ENCODE measurements at regions not wholly inside any gene's neighbourhood (a gene's known extent, or its start where the extent isn't known, plus 50 kb on each side); places are given as distances from the start of the nearest gene placed in this dataset.

GRCh38 chr5:134063188-134063820 is 51.2 kb upstream of the TCF7 start:
- no peak overlapping the region for H3K4me3 ChIP-seq (ENCODE audit: low read length in 2 of 2)
- peaks cover 7 to 35% of the 10 kb centered on the region in 2 donors for H3K36me3 ChIP-seq (ENCODE audit: control insufficient read depth in 2 of 2, insufficient read depth in 2 of 2, low read length in 1 of 2)
- peaks cover 11 to 44% of the 10 kb centered on the region in 2 donors for H3K4me1 ChIP-seq (ENCODE audit: control insufficient read depth in 2 of 2, insufficient read depth in 2 of 2, low read length in 2 of 2)
- no peak for DNase-seq (ENCODE audit: low read depth in 6 of 9, low spot score in 9 of 9)
- WGBS: 97% methylated on average over 3 of the region's 3 CpGs
- H3K9me3 ChIP-seq (ENCODE audit: control insufficient read depth in 2 of 2, insufficient read depth in 1 of 2, low read length in 1 of 2): peaks cover 0 to 11% of the 10 kb centered on the region in 2 donors
- H3K27me3 ChIP-seq (ENCODE audit: control insufficient read depth in 2 of 2, insufficient read depth in 1 of 2, low read length in 1 of 2): no peaks in the 10 kb centered on the region
- H3K27ac ChIP-seq (ENCODE audit: low read depth in 1 of 2, low read length in 1 of 2): no peak overlapping the region

- H3K36me3 ChIP-seq (ENCODE audit: control insufficient read depth in 2 of 2, insufficient read depth in 2 of 2, low read length in 1 of 2): peaks cover 7 to 25% of the 10 kb centered on the region in 2 donors
- no peak overlapping the region for H3K4me3 ChIP-seq (ENCODE audit: low read length in 2 of 2)
- H3K9me3 ChIP-seq (ENCODE audit: control insufficient read depth in 2 of 2, insufficient read depth in 1 of 2, low read length in 1 of 2): peaks cover 0 to 8% of the 10 kb centered on the region in 2 donors
- 90% methylated on average over 8 of the region's 8 CpGs for WGBS
- H3K27me3 ChIP-seq (ENCODE audit: control insufficient read depth in 2 of 2, insufficient read depth in 1 of 2, low read length in 1 of 2): no peaks in the 10 kb centered on the region
- H3K4me1 ChIP-seq (ENCODE audit: control insufficient read depth in 2 of 2, insufficient read depth in 2 of 2, low read length in 2 of 2): peaks cover 11 to 48% of the 10 kb centered on the region in 2 donors
- no peak for DNase-seq (ENCODE audit: low read depth in 6 of 9, low spot score in 9 of 9)
- peak overlapping the region in 1 of 2 donors; percentile 26 for H3K27ac ChIP-seq (ENCODE audit: low read depth in 1 of 2, low read length in 1 of 2)
Measured at GRCh38 chr5:134059758-134060495, 54.6 kb upstream of the TCF7 start.

- H3K36me3 ChIP-seq (ENCODE audit: control insufficient read depth in 2 of 2, insufficient read depth in 2 of 2, low read length in 1 of 2): peaks cover 11 to 19% of the 10 kb centered on the region in 2 donors
- H3K4me3 ChIP-seq (ENCODE audit: low read length in 2 of 2): no peak overlapping the region
- 55% methylated on average over 5 of the region's 5 CpGs for WGBS
- H3K9me3 ChIP-seq (ENCODE audit: control insufficient read depth in 2 of 2, insufficient read depth in 1 of 2, low read length in 1 of 2): peaks cover 0 to 8% of the 10 kb centered on the region in 2 donors
- peak overlapping the region; percentile 47 to 94 for H3K27ac ChIP-seq (ENCODE audit: low read depth in 1 of 2, low read length in 1 of 2)
- no peaks in the 10 kb centered on the region for H3K27me3 ChIP-seq (ENCODE audit: control insufficient read depth in 2 of 2, insufficient read depth in 1 of 2, low read length in 1 of 2)
- no peak for DNase-seq (ENCODE audit: low read depth in 6 of 9, low spot score in 9 of 9)
- peaks cover 38 to 76% of the 10 kb centered on the region in 2 donors for H3K4me1 ChIP-seq (ENCODE audit: control insufficient read depth in 2 of 2, insufficient read depth in 2 of 2, low read length in 2 of 2)
Measured at GRCh38 chr5:134055015-134055414, 50.2 kb upstream of the VDAC1 start.

All from thymus (tissue), 11 donors.